Erythroblast (primary cell): ENCODE measurements at regions not wholly inside any gene's neighbourhood (a gene's known extent, or its start where the extent isn't known, plus 50 kb on each side); places are given as distances from the start of the nearest gene placed in this dataset.

Experiments
- GATA1 ChIP-seq: IDR thresholded peaks from 2 replicates; pipeline ENCODE4 v1.6.1; 2011; ENCODE audit warnings: low read depth, mild to moderate bottlenecking, control low read depth, low read length, moderate library complexity
- POLR2A ChIP-seq: IDR thresholded peaks from 2 replicates; pipeline ENCODE4 v1.6.1; 2011; ENCODE audit warnings: mild to moderate bottlenecking, low read length

DNA sequence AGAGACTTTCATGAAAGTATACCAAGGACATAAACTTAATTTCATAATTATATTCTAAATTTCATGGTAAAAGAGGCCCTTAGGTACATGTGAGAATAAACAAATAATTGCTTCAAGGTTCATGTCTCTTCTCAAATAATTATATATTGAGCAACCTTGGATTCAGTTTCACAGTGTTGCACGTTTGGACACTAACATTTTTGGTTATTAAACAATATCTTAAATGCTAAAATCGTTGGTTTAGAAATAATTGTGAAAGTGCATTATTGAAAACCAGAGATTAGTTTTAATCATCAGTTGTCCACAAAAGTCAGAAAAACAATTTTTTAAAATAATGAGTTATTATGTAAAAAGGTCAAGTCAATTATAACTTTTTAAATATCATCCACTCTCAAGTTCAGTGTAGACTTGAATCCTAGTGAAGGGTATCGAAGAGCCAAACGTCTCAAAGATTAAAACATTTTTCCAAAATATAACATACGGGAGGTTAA is 227.1 kb upstream of the DEFB112 start:
- TF ChIP-seq POLR2A, result no peak
- TF ChIP-seq GATA1, result no peak
